K562 (cell line): ENCODE measurements at regions not wholly inside any gene's neighbourhood (a gene's known extent, or its start where the extent isn't known, plus 50 kb on each side); places are given as distances from the start of the nearest gene placed in this dataset.

Source experiments
- ATAC-seq: fragments of 200-7000 bp; cut with Tn5 transposase; 3 replicates; pipeline ENCODE4 v1.9.1; 2020; ENCODE audit warnings: moderate library complexity
- BruUV-seq: library from RNA; stranded (reverse); fragments of 400-500 nt; replicated peaks from 2 replicates; lab custom pipeline; 2021; lab: Mats Ljungman, UMichigan
- CTCF ChIA-PET: fragments of 300-600 bp; formaldehyde crosslinking; extraction: SDS; loops from one replicate; lab custom pipeline; 2021; ENCODE audit warnings: low intra/inter-chr PET ratio; lab: Yijun Ruan, JAX
- POLR2A ChIA-PET: fragments of 300-600, 350-650 bp; sonication (Branson Sonifier 250); formaldehyde crosslinking; extraction: SDS; loops from one replicate; lab custom pipeline; 2021; ENCODE audit warnings: antibody characterized with exemption, inconsistent platforms; lab: Yijun Ruan, JAX
- DNase-seq, 4 experiments: peaks; one replicate each; pipeline versions ENCODE4 v3.0.0 to v3.0.0-alpha.2; 2011 to 2018; ENCODE audit warnings: low spot score in 3 of 4, mixed read lengths in 3 of 4; ENCODE audit errors: extremely low read depth in 1 of 4
- FAIRE-seq: peaks from 2 replicates; lab custom pipeline; 2011; peaks lifted over from hg19 to GRCh38; lab: Jason Lieb, UNC
- H2AFZ ChIP-seq: 2 replicates; pipeline ENCODE4 v1.6.0; 2011; ENCODE audit warnings: low read depth, low read length, control low read depth, inconsistent platforms
- H3K27ac ChIP-seq: fragments of 200-600 bp; 3 replicates; pipeline ENCODE4 v1.8.0; 2011; ENCODE audit warnings: low read depth, mild to moderate bottlenecking, control low read depth, inconsistent platforms, low read length, moderate library complexity, mixed read lengths; ENCODE audit errors: extremely low read depth
- H3K27me3 ChIP-seq, 2 experiments: fragments of 300-600 bp in 1 of 2; 2 replicates in 1 of 2; 3 replicates in 1 of 2; pipeline versions ENCODE4 v1.6.0 to v1.8.0; 2011; ENCODE audit warnings: inconsistent platforms in 2 of 2, low read length in 2 of 2, mild to moderate bottlenecking in 1 of 2, mixed read lengths in 1 of 2, moderate library complexity in 1 of 2; ENCODE audit not compliant: control insufficient read depth in 2 of 2, insufficient read depth in 2 of 2
- H3K36me3 ChIP-seq: fragments of 300-600 bp; 3 replicates; pipeline ENCODE4 v1.8.0; 2011; ENCODE audit warnings: mild to moderate bottlenecking, low read length, inconsistent platforms; ENCODE audit not compliant: control insufficient read depth, insufficient read depth
- H3K4me1 ChIP-seq, 2 experiments: fragments of 200-600 bp in 1 of 2; replicated peaks in 1 of 2; 2 replicates in 1 of 2; 3 replicates in 1 of 2; pipeline versions ENCODE4 v1.5.1 to v1.8.0; 2011; ENCODE audit warnings: inconsistent platforms in 2 of 2, low read length in 2 of 2, mild to moderate bottlenecking in 1 of 2, mixed read lengths in 1 of 2, moderate library complexity in 1 of 2; ENCODE audit not compliant: control insufficient read depth in 2 of 2, insufficient read depth in 2 of 2
- H3K4me2 ChIP-seq: 2 replicates; pipeline ENCODE4 v1.6.1; 2011; ENCODE audit warnings: low read length, control low read depth, inconsistent platforms, mixed read lengths; ENCODE audit not compliant: insufficient read depth
- H3K4me3 ChIP-seq: fragments of 200-600 bp; sonication (generic), shearing (Covaris generic); 2 replicates; pipeline ENCODE4 v1.5.1; 2016; ENCODE audit warnings: control low read depth, inconsistent platforms
- H3K79me2 ChIP-seq: fragments of 200-600 bp; 3 replicates; pipeline ENCODE4 v1.8.0; 2011; ENCODE audit warnings: low read length, inconsistent platforms; ENCODE audit not compliant: control insufficient read depth, insufficient read depth
- H3K9ac ChIP-seq, 2 experiments: 2 replicates each; pipeline versions ENCODE4 v1.6.0 to v1.6.1; 2011; ENCODE audit warnings: low read depth in 2 of 2, low read length in 2 of 2, control low read depth in 1 of 2, inconsistent platforms in 1 of 2, mild to moderate bottlenecking in 1 of 2, mixed read lengths in 1 of 2; ENCODE audit not compliant: insufficient read depth in 1 of 2
- H3K9me1 ChIP-seq: one replicate; pipeline ENCODE4 v1.6.0; 2011; ENCODE audit warnings: inconsistent platforms, mild to moderate bottlenecking, low read length, moderate library complexity; ENCODE audit not compliant: control insufficient read depth, insufficient read depth
- H3K9me3 ChIP-seq: replicated peaks from 2 replicates; pipeline ENCODE4 v1.5.1; 2011; ENCODE audit warnings: low read depth, low read length, inconsistent platforms; ENCODE audit not compliant: control insufficient read depth, insufficient read depth
- H4K20me1 ChIP-seq: replicated peaks from 2 replicates; pipeline ENCODE4 v1.6.1; 2011; ENCODE audit warnings: low read length, inconsistent platforms, mixed read lengths; ENCODE audit not compliant: control insufficient read depth, insufficient read depth
- BHLHE40 ChIP-seq: IDR thresholded peaks from 2 replicates; pipeline ENCODE4 v1.6.1; 2011; ENCODE audit warnings: low read length, improper control_type of control experiment
- CEBPZ ChIP-seq: fragments of 150-350 bp; IDR thresholded peaks from 2 replicates; pipeline ENCODE4 v1.6.1; 2014; ENCODE audit warnings: low read depth, mild to moderate bottlenecking, low read length, borderline replicate concordance
- DDX20 ChIP-seq: fragments of 450-650 bp; IDR thresholded peaks from 2 replicates; pipeline ENCODE4 v1.6.1; 2016; ENCODE audit warnings: missing genetic modification characterization, low read depth, mild to moderate bottlenecking, missing compliant biosample characterization, moderate library complexity
- DEAF1 ChIP-seq: fragments of 450-650 bp; formaldehyde crosslinking; IDR thresholded peaks from 2 replicates; pipeline ENCODE4 v1.4.0; 2020; ENCODE audit warnings: mild to moderate bottlenecking, moderate library complexity
- TOE1 ChIP-seq, 2 experiments: fragments of 450-650 bp in 1 of 2; sonication (generic) in 1 of 2; formaldehyde crosslinking in 1 of 2; IDR thresholded peaks; 2 replicates each; pipeline versions ENCODE4 v1.7.1 to v1.8.0; 2016 to 2022; ENCODE audit warnings: borderline replicate concordance in 2 of 2, mild to moderate bottlenecking in 2 of 2, antibody characterized with exemption in 1 of 2, inconsistent platforms in 1 of 2, low read depth in 1 of 2, missing genetic modification reagents in 1 of 2, moderate library complexity in 1 of 2
- WGBS: fragments of 100-300 bp; shearing (Covaris generic); methylation state at CpG from one replicate; pipeline ENCODE4 v1.1.6; 2016; ENCODE audit warnings: low coverage, mixed read lengths; ENCODE audit not compliant: insufficient coverage; ENCODE audit errors: missing lambda C conversion rate; 5-methylcytosine and 5-hydroxymethylcytosine counted together
- in situ Hi-C: fragments of 300-500 bp; cut with MboI; formaldehyde crosslinking; loops from 4 replicates; pipeline ENCODE4 v1.15.0; 2018; ENCODE audit warnings: inconsistent platforms, mixed read lengths
- intact Hi-C: fragments of 100-400 bp; cut with micrococcal nuclease; formaldehyde crosslinking; loops from 2 replicates; pipeline ENCODE4 v1.14.2; 2022

- TF ChIP-seq DDX20 (tag), result no peak
Measured at GRCh38 chr16:6484081-6484480, 848.6 kb upstream of the RBFOX1 start (continued).

- BruUV-seq, result no TSS peak
- TF ChIP-seq DEAF1 (CRISPR knock-in tag), result no peak
- TF ChIP-seq TOE1 (IDR thresholded peaks at IDR 0.05; ENCODE audit: borderline replicate concordance), result no peak
- TF ChIP-seq TOE1 (CRISPR knock-in tag; IDR thresholded peaks at IDR 0.05; ENCODE audit: borderline replicate concordance, low read depth), result no peak
- TF ChIP-seq BHLHE40, result no peak
- TF ChIP-seq CEBPZ, result no peak
- Histone ChIP-seq H3K79me2 (no peaks in the 10 kb centered on the region), H3K27ac (no peak overlapping the region), H4K20me1 (0 out of 2 replicates have a peak, but pooled peaks cover 3% of the 10 kb centered on the region), H3K36me3 (no peaks in the 10 kb centered on the region), H3K4me1 (peaks cover 0 to 5% of the 10 kb centered on the region in 2 experiments; a peak in 2 of 5 replicates), H3K9me1 (no peaks in the 10 kb centered on the region), H3K9ac (no peak overlapping the region), H3K4me3 (no peak overlapping the region), H3K27me3 (peaks cover 2 to 10% of the 10 kb centered on the region in 2 experiments; a peak in 3 of 5 replicates), H3K4me2 (no peak overlapping the region), H3K9me3 (no peaks in the 10 kb centered on the region), H2AFZ (no peak overlapping the region)
- WGBS, result under 1% methylated on average over 16 of the region's 33 CpGs
- no peak for FAIRE-seq
- ATAC-seq, result no peak
- no peak for DNase-seq
- in situ Hi-C loops (no loop called here), intact Hi-C loops (no loop called here)
- POLR2A ChIA-PET, result no interaction called here
- CTCF ChIA-PET, result no interaction called here
Measured at GRCh38 chr16:6483469-6484033, 849.1 kb upstream of the RBFOX1 start.
